GM12873 (cell line): ENCODE measurements at regions not wholly inside any gene's neighbourhood (a gene's known extent, or its start where the extent isn't known, plus 50 kb on each side); places are given as distances from the start of the nearest gene placed in this dataset.

Experiments
- TF ChIP-seq, protein P1 (sequence below): IDR thresholded peaks from 2 replicates; pipeline ENCODE4 v1.5.1; 2012; ENCODE audit warnings: low read depth, mild to moderate bottlenecking, moderate library complexity, low read length, control low read depth; ENCODE audit not compliant: insufficient read depth; ENCODE audit errors: missing control alignments

DNA sequence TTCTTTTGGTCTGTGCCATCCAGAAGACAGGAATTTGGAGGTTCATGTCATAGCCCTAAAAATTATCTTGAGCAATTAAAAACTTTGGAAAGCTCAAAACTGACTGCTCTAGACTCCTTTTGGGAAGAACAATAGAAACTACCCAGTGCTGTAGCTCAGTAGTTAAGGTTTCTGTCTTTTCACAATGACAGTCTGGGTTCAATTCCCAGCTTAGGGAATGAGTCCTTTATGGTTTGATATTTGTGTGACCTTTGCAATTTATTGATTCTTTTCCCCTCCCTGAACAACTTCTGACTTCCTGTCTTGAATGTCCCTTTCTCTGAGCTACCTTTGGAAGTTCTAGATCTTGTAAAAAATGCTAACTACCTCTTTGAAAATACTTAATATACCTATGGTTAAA lies 603.3 kb upstream of the IGFBP3 start:
- TF ChIP-seq, protein P1, sequence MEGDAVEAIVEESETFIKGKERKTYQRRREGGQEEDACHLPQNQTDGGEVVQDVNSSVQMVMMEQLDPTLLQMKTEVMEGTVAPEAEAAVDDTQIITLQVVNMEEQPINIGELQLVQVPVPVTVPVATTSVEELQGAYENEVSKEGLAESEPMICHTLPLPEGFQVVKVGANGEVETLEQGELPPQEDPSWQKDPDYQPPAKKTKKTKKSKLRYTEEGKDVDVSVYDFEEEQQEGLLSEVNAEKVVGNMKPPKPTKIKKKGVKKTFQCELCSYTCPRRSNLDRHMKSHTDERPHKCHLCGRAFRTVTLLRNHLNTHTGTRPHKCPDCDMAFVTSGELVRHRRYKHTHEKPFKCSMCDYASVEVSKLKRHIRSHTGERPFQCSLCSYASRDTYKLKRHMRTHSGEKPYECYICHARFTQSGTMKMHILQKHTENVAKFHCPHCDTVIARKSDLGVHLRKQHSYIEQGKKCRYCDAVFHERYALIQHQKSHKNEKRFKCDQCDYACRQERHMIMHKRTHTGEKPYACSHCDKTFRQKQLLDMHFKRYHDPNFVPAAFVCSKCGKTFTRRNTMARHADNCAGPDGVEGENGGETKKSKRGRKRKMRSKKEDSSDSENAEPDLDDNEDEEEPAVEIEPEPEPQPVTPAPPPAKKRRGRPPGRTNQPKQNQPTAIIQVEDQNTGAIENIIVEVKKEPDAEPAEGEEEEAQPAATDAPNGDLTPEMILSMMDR = no peak

DNA sequence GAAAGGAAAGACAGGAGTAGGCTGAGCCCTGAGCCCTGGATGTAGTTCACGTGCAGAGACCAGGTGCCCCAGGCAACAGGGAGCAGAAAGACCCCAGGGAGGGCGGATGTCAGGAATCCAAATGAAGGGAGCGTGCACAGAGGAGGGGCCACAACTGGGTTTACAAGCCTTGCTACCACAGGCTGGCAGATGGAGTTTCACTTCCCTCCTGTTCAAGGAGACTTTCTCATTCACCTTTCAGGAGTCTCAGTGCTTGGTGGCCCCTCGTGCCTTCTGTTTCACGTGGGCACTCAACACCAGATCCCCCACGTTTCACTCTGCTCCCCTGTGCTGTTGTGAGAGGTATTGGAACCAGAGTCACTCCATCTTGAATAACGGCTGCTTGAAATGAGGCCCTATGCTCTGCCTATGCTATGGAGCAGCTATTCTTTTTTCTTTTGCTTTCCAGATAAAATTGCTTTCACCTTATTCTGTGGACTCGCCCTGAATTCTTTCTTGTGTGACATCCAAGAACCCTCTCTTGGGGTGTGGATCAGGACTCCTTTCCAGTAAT lies 601.4 kb upstream of the IGFBP3 start:
- TF ChIP-seq, protein P1 = no peak

GRCh38 chr7:46518713-46519112 lies 597.6 kb upstream of the IGFBP3 start:
- TF ChIP-seq, protein P1 = no peak

DNA sequence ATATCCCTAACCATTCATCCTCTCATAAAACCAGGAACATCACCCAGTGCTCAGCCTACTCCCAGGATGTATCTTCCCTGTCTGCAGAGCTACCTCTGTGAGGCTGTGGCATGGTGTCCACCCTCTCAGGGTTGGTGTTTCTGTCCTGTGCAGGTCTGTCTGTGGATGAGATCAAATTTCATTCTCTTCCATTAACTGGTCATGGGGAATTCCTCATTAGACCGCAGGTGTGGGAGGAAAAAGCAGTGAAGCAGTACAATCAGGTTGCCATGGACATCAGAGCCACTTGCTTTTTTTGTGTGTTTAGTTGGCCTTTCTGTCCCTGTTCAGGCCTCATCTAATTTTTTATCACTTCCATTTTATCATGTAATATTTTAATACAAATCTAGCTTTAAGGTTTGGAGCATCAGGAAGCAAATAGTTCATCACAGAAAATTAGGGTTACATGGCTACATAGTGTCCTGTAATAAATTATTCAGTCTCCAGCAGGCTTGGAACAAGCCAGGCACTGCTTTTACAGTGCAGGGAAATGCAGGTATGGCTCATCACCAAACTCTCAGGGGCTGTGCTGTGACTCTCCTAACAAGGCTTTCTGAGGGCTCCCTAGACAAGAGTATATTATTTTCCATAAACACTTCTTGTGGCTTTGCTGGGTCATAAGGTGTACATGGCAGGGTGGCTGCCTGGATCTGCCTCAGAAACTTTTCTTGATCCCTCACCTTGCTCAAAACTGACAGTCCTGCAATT lies 594.9 kb upstream of the IGFBP3 start:
- TF ChIP-seq, protein P1 = no peak

DNA sequence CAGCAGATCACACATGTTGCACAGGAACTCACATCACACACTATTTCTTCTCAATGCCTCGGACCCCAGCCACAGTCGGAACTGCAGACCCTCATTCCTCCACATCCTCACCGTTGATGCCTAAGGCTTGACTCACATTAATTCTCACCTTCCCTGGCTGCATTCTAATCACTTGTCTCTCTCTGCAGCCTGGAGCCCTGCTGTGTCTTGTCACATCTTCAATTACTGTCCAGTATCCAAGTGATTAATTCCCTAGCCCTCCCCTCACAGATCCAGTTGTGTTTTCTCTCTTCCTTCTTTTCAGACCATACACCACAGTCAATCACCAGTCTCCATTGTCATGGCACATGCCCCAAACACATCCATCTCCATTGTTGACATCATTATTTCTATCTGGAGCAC lies 592.4 kb upstream of the IGFBP3 start:
- TF ChIP-seq, protein P1 = no peak

GRCh38 chr7:46512891-46513413 lies 591.9 kb upstream of the IGFBP3 start:
- TF ChIP-seq, protein P1 = no peak

GRCh38 chr7:46511442-46512215 lies 590.6 kb upstream of the IGFBP3 start:
- TF ChIP-seq, protein P1 = no peak
